NCI-H187 (cell line): ENCODE measurements at regions not wholly inside any gene's neighbourhood (a gene's known extent, or its start where the extent isn't known, plus 50 kb on each side); places are given as distances from the start of the nearest gene placed in this dataset.

ENCODE experiments used
- DNase-seq, 2 experiments: peaks; one replicate each; lab custom pipeline; 2025; lab: John Stamatoyannopoulos, UW

DNA sequence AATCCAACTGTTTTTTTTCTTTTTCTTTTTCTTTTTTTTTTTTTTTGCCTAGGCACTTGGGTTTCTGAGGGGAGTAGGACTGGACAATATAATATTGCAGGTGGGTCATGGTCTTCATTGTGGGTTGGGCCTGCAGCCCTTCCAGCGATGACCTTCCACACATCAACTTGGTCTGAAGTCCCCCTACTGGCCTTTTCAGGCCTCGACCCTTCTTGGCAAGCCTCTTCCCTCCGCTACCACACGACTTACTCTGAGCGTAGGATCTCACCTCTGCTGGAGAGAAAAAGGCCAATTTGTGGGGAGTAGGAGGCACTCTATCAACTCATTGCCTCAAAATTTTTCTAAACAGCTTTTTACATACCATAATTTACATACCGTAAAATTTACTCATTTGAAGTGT, 51.1 kb upstream of the GRIK3 start:
- DNase-seq = no peak

DNA sequence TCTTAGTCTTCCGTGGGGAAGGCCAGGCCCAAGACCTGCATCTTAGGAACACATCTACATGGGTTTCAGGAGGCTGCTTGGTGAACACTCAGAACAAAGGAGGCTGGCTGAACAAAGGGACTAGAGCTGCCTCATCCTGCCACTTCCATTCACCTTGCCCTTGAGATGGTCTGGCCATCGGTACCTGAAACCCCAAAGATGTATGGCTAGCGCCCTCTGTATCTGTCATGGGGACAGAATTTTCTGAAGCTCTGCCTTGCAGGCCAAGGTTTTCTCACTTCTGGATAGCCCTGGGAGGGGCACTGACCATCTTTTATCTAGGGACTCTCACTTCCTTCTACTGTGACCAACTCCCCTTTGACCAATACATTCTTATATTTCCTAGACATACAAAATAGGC, 55.4 kb upstream of the GRIK3 start:
- DNase-seq = no peak

DNA sequence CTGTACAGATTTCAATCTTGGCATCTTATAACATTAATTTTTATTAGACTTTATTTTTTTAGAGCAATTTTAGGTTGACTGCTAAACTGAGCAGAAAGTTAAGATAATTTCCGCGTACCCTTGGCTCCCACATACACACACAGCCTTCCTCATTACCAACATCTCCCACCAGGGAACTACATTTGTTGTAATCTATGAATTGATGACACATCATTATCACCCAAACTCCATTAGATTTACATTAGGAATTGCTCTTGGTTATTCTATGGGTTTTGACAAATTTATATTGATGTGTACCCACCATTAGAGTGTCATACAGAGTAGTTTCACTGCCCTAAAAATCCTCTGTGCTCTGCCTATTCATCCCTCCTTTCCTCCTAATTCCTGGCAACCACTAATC, 56.4 kb upstream of the GRIK3 start:
- DNase-seq = no peak

DNA sequence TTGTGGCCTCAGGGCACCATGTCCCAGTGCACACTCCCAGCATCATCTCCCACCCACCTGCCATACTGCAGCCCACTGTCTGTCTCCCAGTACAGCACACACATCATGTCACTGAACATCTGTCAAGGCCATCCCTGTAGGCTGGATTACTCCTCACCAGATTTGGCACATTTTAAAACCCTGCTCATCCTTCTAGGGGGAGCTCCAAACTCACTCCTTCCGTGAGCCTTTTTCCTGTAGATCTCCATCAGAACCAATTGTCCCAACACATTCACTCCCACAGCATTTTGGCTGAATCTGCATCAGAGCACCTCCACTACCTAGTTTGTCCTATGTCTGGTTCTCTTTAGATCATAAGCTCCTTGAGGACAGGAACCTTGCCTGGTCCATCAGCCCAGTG, 58.6 kb upstream of the GRIK3 start:
- DNase-seq = no peak

DNA sequence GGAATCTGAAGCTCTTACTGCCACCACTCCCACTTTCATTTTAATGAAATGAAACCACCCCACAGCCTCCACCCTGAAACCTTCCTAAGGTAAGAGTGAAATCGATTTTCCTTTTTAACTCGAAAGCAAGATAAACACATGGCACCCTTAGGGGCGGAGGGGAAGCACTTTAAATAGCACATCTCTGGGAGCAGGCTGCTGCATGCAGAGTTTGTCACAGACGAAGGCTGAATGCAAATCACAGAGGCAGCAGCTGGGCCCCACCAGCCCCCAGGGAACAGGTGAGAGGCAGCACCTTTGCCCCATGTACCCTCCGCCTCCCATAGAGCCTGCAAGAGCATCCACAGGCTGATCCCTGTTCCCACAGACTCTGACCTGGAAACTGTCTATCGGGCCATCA, 60.0 kb upstream of the GRIK3 start:
- peak; percentile 50 to 71 for DNase-seq

DNA sequence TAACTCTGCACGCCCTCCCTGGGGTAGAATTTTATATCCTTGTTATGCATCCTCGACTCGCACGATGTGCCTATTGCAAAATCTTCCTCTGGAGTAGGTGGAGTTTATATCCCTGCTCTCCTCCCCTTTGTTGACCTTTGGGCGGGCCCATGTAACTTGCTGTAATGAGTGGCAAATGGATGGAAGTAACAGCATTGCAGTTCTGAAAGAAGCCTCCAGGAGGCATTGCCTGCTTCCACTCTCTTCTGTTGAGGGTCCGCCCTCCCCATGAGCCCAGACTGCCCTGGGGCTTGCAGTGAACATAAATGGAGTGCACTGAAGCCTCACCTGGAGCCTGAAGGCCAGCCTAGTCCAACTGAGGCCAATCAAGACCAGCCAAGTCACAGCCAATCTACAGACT, 62.2 kb upstream of the GRIK3 start:
- DNase-seq = no peak

DNA sequence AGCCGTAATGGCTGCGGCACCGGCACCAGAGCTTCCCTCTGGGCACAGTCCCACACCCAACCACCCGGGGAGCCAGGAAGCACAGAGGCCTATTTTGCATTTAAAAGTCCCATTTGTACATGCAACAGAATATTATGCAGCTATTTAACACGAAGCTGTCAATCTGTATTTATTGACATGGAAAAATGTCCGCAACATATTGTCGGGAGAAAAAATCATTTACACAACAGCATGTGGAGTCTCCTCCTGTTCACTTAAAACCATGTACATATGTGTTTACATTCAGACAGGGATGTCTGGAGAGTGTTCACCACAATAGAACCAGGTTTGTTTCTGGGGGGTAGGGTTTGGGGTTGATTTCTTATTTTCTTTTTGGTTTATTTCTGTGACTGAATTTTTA, 63.4 kb upstream of the GRIK3 start:
- DNase-seq = no peak

DNA sequence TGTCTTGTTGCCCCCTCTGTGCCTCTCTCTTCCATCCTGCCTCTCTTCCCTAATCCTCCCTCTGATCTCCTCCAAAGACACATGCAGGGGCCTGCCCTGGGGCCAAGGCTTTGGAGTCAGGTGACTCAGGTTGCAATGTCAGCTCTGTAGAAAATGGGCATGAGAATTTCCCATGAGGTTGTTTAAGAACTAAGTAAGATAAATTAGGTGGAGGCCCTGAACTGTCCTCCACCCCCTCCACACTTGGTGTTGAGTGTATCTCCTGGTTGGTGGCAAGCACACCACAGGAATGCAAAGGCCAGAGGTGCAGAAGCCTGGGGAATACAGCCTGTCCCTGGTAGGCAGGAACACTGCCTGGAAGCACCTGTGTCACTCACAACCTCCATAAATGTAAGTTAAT, 63.9 kb upstream of the GRIK3 start:
- DNase-seq = peak in 1 of 2 experiments; percentile 23

DNA sequence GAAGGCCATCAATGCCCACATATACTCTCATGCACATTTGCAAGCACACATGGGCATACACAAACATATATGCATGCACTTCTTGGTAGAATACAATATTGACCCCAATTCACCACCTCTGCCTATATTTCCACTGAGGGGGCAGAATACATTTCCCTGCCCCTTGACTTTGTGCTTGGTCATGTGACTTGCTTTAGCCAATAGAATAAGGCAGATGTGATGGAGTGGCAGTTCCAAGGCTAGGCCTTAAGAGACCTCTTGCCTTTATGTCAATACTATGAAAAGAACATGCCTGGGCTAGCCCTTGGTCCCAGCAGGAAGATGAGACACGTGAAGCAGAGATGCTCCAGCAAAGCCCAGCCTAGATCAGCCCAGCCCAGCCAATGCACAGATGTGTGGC, 66.0 kb upstream of the GRIK3 start:
- no peak for DNase-seq

DNA sequence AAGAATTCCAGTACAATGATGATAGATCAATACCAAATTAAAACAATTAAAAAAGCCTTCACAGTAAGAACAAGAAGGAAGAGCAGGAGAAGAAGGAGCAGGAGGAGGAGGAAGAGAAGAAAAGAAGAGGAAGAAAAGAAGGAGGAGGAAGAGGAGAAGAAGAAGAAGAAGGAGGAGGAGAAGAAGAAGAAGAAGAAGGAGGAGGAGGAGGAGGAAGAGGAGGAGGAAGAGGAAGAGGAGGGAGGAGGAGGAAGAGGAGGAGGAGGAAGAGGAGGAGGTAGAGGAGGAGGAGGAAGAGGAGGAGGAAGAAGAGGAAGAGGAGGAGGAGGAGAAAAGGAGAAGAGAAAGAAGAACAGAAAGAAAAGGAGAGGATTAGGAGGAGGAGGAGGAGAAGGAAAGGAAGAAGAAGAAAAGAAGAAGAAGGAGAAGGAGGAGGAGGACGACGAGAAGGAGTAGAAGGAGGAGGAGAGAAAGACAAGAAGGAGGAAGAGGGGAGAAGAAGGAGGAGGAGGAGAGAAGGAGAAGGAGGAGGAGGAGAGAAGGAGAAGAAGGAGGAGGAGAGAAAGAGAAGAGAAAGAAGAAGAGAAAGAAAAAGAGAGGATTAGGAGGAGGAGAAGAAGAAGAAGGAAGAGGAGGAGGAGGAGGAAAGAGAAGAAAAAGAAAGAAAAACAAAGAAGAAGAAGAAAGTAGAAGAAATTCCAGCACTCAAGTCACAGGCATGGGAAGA, 68.5 kb upstream of the GRIK3 start:
- no peak for DNase-seq

DNA sequence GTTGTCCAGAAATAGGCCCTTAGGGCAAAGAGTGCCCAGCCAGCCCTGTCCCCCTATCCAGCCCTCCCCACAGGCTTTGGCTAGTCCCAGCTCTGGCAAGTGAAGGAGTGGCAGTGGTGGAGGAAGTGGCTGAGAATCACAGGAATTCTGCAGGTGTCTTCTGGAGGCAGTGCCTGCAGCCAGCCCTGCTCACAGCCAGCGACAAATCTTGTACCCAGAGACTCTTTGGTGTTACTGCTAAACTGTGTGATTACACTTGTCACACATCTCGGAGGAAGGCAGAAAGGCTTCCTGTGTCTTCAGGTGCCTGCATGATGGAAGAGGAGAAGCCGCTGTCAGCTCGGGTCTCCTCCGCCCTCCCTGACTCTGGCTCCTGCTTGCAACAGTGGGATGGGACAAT, 71.6 kb upstream of the GRIK3 start:
- DNase-seq = no peak

DNA sequence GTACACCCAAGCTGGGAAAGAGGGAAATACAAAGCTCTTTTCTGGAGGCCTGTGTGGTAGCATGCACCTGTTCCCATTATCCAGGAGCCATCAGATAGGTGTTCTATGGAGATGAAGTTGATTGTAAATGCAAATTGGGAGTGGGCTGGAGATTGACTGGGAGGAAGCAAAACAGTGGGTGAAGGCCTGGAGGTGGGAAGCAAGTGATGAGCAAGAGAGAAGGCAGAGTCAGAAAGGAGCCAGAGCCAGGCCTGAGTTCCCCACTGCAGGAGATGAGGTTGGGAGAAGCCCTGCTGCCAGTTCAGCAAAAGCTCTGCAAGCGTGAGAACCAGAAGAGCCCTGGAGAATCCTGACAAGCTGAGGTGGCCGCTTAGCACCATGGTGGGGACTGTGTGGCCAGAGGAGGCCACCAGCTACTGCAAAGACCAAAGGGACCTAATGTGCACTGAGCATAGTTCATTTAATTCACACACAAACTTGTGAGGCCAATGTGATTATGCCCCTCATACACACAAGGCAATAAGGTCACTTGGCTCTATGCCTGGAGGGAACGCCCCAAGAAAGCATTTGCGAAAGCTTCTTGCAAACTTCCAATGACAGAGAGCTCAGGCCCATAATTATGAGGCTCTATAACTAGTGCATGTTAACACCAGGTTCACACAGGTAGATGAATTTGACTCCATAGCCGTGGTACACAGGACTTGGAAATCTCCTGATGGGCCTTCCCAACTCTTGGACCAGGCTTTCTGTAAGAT, 73.0 kb upstream of the GRIK3 start:
- DNase-seq = no peak

DNA sequence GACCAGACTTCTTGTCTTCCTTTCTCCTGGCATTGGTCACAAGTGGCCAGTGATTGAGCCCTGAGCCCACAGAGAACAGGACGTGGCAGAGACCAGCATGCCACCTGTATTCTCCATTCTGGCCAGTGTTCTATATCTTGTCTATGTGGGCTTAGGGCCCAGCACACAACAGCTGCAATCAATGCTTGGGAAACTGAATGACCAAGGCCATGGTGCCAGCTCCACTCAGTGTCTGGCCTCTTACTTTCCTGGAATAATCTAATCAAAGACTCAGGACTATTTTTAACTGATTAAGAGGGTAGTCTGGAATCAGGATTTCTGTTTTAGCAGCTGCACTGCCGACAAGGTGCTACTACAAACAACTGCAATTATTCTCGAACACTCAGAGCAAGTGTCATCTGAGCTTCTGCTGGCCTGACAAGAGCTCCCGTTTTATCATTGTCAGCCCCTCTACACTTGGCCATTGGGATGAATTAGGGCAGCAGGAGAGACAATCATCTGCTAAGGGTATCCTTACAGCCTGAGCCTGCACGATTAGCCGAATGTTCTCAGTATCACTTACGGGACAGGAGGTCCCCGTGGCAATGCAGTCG, 74.4 kb upstream of the GRIK3 start:
- DNase-seq = no peak

DNA sequence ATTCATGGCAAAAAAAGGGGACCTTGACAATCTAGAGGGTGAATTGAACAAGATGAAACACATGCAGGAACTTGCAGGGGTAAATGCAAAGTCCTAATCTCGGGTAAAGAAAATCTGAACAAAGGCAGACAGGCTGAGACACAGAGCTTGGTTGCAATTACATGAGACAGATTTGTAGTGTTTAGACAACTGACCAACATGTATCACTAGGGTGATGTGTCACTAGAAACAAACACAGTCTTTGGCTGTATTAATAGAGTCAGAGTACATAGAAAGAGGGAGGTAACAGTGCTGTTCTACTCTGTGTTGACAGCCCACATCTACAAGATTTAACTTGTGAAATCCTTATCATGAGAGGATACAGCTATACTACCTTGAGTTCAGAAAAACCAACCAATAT, 78.1 kb upstream of the GRIK3 start:
- DNase-seq = no peak

DNA sequence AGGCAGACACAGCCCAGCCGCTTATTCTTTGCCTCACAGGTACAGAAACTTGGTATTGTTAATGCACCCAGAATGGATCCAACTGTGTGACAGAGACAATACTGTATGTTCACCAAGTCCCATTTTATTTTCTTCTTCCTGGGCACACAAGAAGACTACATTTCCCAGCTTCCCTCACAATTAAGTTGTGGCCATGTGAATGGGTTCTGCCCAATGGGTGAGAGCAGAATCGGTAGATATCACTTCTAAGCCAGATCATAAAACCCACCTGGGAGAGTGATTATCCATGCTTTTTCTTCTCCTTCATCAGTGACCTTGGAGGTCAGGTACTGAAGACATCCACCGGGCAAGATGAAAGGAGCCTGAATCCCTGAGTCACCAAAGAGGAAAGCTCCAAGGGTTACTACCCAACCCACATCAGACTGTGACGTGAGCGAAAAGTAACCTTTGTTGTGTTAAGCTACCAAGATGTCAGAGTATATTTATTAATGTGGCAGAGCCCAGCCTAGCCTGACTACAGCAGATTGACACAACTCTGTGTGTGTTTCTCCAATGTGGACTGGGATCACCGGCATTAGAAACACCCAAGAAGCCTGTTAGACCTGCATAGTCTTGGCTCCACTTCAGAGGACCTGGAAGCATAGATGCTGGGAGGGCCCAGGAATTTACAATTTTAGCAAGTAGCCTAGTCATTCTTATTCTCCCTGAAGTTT, 79.1 kb upstream of the GRIK3 start:
- no peak for DNase-seq

DNA sequence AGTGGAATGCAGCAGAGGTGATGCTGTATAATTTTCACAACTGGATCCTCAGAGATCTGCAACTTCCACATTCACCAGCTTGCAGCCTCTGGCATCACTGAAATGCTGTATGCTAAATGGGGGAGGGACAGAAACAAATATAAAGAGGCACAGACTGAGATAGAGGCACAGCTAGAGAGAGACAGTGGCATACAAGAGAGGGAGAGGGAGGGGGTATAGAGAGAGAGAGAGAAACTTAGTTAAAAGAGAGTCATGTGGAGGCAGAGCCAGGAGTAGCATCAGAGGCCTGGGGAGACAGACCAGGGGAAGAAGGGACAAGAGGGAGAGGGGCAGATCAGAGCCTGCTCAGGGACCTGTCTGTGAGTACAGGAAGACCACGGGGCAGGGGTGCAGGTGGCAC, 84.5 kb upstream of the GRIK3 start:
- DNase-seq = no peak

DNA sequence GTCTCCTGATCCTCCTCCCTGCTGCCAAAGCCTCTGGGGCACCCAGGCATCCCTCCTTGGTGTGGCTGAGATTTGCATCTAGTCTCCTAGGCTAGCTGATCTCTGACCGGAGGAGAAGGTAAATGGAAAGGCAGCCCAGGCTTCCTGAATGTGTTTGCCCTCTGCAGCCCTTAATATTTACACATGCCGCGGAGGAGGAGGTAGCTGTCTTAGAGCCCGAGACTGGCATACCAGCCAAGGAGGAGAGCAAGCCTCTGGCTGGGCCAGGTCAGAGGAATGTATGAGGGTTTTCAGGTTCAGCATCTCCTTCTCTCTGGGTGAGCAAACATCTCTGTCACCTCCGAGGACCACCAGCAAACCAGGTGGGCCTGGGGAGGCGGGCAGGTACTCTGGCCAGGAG, 86.0 kb upstream of the GRIK3 start:
- DNase-seq = no peak

DNA sequence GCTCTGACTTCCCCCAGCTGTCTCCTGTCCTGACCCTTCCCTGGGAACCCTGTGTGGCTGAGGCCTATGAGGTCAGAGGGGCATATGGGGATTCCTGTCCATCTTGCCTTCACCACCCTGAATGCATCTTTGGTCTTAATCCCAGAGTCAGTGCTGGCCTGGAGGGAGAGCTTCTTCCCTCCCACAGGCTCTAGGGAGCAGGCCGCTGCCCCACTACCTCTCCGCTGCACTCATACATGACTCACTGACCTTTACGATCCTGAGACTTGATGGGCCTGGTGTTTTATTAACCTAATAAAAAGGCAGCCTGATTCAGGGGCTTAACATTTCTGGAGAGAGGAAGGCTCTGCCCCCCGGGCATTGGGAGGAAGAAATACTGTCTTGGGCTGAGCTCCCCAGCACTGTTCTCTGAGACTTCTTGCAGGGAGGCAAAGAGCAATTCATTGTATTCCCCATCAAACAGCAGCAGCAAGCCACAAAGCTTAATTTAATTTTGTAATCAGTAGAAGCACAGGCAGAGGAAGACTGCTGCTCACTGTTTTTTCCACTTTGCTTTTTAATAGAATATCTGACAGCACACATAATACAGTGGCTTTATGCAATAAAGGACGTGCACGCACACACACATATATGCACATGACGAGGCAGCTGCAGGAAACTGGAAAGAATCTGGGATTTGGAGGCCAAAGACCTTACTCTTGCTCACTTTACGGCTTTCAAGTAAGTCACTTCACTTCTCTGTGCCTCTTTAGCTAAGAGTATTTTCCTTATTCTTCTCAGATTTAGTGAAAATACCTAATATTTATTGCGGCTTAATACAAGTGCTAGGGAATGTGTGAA, 89.2 kb upstream of the GRIK3 start:
- no peak for DNase-seq

DNA sequence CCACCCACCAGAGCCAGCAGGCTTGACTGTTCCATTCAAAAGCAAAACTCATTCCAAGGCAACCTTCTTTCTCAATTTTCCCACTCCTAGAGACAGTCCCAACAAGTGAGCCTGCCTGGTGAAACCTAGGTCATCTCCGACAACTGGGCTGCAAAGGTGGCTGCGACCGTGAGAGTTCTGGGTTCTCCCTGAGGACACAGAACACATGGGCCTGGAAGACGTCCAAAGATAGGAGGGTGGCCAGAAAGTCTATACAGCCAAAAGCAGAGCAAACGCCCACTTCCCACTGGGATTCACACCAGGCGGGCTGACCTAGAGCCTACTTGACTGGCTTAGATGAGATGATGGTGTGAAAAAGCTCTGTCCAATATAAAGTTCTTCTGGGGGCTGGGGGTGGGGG, 90.2 kb upstream of the GRIK3 start:
- DNase-seq = no peak

DNA sequence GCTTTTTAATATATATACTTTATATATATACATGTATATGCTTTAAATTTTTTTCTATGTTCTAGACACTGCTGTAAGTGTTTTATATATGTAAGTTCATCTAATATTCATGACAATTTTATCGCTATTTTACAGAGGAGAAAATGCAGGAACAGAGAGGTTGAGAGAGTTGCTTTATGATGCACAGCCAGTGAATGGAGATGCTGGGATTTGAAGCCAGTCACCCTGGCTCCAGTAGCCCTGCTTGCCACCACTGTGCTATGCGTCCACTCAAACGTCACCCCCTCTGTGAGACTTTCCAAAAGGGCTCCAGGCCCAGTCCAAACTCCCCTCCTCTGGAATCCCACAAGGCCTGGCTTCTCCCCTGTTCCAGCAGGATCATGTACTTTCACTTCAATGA, 91.0 kb upstream of the GRIK3 start:
- no peak for DNase-seq

DNA sequence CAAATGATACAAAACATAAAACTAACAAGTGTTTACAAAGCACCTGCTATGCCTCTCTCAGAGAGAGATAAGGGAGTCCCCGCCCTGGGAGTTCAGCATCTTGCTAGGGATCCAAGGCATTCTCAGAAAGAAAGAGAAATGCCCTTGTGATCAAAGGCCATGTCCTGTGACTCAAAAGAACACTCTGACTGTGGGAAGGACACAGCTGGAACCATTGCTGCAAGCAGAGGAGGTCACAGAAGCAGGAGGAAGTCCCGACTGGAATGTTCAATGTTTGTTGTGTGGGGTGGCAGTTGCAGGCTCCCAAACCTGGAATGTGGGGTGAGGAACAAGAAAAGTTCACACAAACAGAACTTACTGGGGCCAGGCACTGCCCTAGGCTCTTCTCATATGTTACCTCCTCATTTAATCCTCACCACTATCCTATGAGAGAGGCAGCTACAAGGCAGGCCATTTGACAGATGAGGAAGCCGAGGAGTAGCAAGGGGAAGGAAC, 93.0 kb upstream of the GRIK3 start:
- no peak for DNase-seq

DNA sequence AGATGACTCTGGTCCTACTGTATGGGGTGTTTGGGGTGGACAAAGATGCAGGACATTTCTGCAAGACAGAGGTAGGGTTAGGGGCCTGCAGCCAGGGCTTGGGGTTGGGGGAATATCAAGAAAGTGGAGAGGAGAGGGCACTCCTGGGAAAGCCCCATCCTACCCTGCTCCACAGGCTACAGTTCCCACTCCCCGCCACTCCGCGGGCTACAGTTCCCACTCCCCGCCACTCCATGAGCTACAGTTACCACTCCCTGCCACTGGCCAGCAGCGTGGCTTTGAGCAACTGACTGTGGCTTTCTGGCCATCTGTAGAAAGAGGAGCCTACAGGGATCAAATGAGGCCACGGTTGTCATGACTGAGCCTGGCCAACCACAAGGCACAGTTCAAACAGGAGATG, 93.8 kb upstream of the GRIK3 start:
- no peak for DNase-seq
